NCI-H1694 (cell line): ENCODE measurements at regions not wholly inside any gene's neighbourhood (a gene's known extent, or its start where the extent isn't known, plus 50 kb on each side); places are given as distances from the start of the nearest gene placed in this dataset.

Source experiments
- DNase-seq: peaks from one replicate; lab custom pipeline; 2025; lab: John Stamatoyannopoulos, UW

DNA sequence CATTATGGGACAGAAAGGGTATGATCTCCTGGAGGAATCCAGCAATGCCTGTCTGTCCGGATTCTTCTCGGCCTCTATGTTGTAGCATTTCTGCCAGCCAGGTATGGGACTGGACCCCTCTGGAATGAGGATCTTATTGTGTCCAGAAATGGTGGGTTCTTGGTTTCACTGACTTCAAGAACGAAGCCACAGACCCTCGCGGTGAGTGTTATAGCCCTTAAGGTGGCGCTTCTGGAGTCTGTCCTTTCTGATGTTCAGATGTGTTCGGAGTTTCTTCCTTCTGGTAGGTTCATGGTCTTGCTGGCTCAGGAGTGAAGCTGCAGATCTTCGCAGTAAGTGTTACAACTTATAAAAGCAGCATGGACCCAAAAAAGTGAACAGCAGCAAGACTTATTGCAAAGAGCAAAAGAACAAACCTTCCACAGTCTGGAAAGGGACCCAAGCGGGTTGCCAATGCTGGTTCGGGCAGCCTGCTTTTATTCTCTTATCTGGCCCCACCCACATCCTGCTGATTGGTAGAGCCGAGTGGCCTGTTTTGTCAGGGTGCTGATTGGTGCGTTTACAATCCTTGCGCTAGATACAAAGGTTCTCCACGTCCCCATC, 62.3 kb upstream of the IER3 start:
- DNase-seq, result no peak

DNA sequence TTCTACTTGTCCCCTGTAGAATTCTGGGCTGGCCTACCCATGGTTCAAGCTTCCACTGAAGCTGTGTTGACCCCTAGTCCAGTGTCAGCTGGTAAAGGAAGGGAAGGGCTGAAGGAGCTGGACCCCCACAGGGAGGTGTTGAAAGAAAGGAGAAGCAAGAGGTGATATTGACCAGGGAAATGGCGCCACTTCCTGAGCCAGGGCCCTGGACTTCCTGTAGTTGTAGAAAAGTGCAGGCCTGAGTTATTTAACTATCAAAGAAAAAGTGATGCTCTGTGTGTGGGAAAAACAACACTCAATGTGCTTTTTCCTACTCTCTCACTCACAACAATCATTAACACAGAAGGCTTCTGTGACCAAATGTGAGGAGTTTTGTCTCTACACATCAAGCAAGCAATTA, 60.0 kb upstream of the IER3 start:
- no peak for DNase-seq

DNA sequence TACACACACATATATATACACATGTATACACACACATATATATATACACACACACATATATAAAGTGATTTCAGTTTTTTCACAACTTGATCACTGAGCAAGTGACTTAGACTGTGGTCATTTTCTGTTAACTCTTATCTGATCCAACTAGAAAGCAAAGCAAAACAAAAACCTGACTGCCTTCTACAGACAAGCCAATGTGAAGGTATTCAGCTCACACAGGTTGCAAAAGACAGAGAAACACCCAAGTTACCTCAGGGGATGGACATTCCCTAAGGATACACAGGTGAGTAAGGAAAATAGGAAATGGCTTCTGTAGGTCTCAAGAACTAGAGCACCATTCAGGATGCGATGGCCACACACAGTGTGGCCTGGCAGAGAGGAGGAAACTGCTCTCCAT, 58.4 kb upstream of the IER3 start:
- no peak for DNase-seq

DNA sequence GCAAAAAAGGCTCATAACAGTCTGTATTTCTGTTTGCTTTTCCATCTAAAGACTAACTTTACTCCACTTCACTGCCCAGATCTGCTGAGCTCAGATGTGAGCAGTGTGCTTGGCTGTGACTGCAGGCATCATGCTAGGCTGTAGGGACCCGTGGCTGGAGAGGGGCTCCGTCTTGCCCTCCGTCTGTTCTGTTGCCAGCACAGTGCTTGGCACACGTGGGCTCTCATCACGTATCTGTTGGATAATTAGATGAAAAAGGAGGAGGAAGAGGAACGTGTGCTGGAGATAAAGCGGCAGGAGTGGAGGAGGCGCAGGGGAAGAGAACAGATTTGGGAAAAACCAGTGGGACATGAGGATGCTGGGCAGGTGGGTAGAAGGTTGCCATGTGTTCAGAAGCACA, 57.6 kb upstream of the IER3 start:
- DNase-seq, result no peak

DNA sequence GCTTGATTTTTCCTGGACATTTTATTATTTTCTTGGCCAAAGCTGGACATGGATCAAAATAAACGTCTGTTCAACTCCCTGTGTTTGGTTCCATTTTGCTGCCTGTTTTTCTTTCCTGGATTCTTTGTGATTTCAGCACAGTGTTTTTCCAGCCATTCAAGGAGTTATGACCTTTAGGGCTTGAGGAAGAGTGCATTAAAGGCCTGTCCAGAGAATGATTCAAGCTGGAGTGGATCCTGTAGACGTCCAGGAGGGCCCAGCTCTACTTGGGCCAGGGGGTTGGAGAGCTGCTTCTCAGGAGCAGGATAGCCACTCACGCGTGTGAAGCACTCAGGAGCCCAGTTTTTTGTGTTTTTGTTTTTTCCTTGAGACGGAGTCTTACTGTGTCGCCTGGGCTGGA, 56.5 kb upstream of the IER3 start:
- no peak for DNase-seq

DNA sequence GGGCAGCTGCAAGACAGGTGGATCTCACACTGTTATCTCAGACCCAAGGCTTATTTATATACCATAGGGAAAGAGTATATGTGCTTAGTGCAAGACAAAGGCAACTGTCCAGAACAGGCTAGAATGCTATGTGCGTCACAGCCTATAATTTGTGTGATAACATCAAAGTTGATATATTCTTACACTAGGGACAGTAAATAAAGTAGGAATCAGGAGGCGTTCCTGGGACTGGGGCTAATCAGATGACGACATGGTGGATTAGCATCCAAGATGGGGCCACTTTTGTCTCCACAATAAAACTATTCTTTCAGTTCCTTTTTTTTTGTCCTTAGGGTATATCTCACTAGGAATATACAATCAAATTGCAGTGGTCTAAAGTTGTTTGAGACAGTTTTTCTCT, 54.9 kb upstream of the IER3 start:
- DNase-seq, result no peak

DNA sequence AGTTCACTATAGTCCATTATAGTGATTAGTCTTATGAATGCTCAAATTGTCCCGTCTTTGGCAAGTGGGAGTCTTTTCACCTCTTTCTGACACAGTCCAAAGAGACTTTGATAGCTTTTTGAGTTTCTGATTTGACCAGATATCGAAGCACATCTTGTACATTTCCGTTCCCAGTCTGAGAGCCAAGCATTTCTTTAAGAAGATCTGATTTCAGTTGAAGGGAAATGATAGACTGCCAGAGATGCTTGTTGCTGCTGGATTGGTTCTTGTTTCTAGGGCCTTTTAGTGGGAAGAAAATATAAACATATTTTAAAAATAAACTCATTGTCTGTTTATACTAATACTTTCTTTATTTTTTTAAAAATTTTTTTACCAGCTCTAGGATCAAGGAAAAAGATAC, 54.1 kb upstream of the IER3 start:
- no peak for DNase-seq

DNA sequence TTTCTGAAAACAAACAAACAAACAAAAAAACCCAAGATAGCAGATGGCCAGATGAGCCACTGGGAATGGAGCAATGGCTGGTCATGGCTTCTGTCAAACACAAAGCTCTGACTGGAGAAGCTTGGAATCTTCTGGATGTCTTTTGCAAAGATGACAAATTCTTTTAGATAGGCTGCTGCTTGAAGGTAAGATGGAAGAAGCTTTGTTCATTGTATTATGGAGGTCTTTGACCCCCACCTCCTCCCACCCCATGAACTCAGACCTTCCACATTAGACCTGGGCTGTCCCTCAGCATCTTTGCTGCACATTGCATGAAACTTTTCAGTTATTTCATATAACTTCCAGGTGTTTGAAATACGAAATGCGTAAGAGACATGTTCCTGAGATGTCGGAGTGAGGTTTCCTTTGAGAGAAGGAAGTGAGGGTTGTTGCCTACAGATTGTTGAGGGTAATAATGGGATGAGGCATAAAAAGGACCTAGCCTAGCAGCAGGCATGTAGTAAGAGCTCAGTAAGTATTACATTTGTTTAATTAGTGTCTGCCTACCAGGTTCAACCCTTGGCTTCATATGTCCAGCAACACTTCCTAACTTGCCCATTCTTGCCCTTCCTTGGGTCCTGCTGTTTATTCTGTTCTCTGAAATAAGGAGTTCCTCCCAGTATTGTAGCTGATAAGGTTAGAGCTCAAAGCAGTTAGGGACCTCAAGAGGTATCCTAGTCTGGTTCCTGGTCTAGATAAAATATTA, 51.4 kb upstream of the IER3 start:
- DNase-seq, result no peak
